ENCODE measurements at regions not wholly inside any gene's neighbourhood (a gene's known extent, or its start where the extent isn't known, plus 50 kb on each side); places are given as distances from the start of the nearest gene placed in this dataset.
"Not testable (repeated sequence)": the region's sequence is repeated elsewhere in the genome, so short reads cannot be mapped to it uniquely, and the experiment has no call there.

DNA sequence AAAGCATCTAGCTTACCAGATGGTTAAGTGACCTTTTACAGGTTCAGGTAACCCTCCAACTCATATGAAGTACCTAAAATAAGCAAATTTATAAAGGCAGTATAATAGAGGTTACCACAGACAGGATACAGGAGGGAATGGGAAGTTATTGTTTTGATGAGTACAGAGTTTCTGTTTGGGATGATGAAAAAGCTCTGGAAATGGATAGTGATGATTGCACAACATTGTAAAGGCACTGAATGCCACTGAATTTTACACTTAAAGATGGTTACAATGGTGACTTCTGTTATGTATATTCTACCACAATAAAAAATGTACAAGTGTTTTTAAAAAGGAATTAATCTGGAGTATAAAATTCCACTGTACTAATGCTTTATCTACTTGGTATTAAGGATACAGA, 75.0 kb upstream of the NIPBL start:
- H3K9ac ChIP-seq (ENCODE audit: low read length) = no peak overlapping the region
- no peaks in the 10 kb centered on the region for H3K9me2 ChIP-seq (ENCODE audit: insufficient read depth, low read length)
- H2AFZ ChIP-seq (ENCODE audit: low read depth, low read length) = no peak overlapping the region
- no peaks in the 10 kb centered on the region for H3F3A ChIP-seq (ENCODE audit: insufficient read depth, low read length, poor library complexity, severe bottlenecking)
- H4K20me1 ChIP-seq (ENCODE audit: insufficient read depth) = no peaks in the 10 kb centered on the region
- H3K4me2 ChIP-seq (ENCODE audit: low read length) = no peak overlapping the region
- no peak overlapping the region for H3K4me3 ChIP-seq (ENCODE audit: low read length)
- H3K36me3 ChIP-seq (ENCODE audit: insufficient read depth, low read length) = no peaks in the 10 kb centered on the region
- H3K79me2 ChIP-seq (replicated peaks; ENCODE audit: insufficient read depth, low read length) = no peaks in the 10 kb centered on the region
- no peak for TF ChIP-seq TAF1 (IDR thresholded peaks at IDR 0.05; ENCODE audit: low read depth)
- TF ChIP-seq POLR2AphosphoS5 (IDR thresholded peaks at IDR 0.05) = no peak
- TF ChIP-seq RAD21 (conservative IDR thresholded peaks at IDR 0.05) = no peak
- no peak for TF ChIP-seq EZH2 (IDR thresholded peaks at IDR 0.05; ENCODE audit: borderline replicate concordance, insufficient read depth, low read length, poor library complexity, severe bottlenecking)
- no peak for TF ChIP-seq MXI1 (conservative IDR thresholded peaks at IDR 0.05; ENCODE audit: poor library complexity, severe bottlenecking)
- TF ChIP-seq EP300 (conservative IDR thresholded peaks at IDR 0.05; ENCODE audit: poor library complexity, severe bottlenecking) = no peak
- TF ChIP-seq, protein P1, sequence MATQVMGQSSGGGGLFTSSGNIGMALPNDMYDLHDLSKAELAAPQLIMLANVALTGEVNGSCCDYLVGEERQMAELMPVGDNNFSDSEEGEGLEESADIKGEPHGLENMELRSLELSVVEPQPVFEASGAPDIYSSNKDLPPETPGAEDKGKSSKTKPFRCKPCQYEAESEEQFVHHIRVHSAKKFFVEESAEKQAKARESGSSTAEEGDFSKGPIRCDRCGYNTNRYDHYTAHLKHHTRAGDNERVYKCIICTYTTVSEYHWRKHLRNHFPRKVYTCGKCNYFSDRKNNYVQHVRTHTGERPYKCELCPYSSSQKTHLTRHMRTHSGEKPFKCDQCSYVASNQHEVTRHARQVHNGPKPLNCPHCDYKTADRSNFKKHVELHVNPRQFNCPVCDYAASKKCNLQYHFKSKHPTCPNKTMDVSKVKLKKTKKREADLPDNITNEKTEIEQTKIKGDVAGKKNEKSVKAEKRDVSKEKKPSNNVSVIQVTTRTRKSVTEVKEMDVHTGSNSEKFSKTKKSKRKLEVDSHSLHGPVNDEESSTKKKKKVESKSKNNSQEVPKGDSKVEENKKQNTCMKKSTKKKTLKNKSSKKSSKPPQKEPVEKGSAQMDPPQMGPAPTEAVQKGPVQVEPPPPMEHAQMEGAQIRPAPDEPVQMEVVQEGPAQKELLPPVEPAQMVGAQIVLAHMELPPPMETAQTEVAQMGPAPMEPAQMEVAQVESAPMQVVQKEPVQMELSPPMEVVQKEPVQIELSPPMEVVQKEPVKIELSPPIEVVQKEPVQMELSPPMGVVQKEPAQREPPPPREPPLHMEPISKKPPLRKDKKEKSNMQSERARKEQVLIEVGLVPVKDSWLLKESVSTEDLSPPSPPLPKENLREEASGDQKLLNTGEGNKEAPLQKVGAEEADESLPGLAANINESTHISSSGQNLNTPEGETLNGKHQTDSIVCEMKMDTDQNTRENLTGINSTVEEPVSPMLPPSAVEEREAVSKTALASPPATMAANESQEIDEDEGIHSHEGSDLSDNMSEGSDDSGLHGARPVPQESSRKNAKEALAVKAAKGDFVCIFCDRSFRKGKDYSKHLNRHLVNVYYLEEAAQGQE (IDR thresholded peaks at IDR 0.05; ENCODE audit: borderline replicate concordance) = no peak
- TF ChIP-seq, protein P2, sequence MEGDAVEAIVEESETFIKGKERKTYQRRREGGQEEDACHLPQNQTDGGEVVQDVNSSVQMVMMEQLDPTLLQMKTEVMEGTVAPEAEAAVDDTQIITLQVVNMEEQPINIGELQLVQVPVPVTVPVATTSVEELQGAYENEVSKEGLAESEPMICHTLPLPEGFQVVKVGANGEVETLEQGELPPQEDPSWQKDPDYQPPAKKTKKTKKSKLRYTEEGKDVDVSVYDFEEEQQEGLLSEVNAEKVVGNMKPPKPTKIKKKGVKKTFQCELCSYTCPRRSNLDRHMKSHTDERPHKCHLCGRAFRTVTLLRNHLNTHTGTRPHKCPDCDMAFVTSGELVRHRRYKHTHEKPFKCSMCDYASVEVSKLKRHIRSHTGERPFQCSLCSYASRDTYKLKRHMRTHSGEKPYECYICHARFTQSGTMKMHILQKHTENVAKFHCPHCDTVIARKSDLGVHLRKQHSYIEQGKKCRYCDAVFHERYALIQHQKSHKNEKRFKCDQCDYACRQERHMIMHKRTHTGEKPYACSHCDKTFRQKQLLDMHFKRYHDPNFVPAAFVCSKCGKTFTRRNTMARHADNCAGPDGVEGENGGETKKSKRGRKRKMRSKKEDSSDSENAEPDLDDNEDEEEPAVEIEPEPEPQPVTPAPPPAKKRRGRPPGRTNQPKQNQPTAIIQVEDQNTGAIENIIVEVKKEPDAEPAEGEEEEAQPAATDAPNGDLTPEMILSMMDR (IDR thresholded peaks at IDR 0.05; ENCODE audit: poor library complexity, severe bottlenecking) = no peak
- no peak for TF ChIP-seq SMC3 (conservative IDR thresholded peaks at IDR 0.05; ENCODE audit: poor library complexity)
- no peaks in the 10 kb centered on the region for H3K27me3 ChIP-seq (ENCODE audit: insufficient read depth, low read depth, low read length)
- no peaks in the 10 kb centered on the region for H3K9me3 ChIP-seq (ENCODE audit: low read length)
- H3K27ac ChIP-seq (ENCODE audit: low read length) = no peak overlapping the region

DNA sequence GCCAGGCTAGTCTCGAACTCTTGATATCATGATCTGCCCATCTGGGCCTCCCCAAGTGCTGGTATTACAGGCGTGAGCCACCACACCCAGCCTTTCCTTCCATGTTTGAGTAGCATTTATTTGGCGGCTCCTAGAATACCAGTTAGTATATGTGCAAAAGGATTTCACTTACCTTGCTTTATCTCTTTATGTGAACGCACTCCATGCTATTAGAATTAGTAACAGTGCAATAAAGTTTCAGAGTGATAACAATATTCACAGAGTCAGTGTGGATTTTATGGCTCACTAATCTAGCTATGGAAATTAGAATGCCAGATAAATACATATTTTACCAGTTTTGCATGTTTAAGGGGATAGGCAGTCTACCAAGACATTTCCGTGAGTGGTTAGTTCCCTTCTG, 74.4 kb upstream of the NIPBL start:
- H3F3A ChIP-seq (ENCODE audit: insufficient read depth, low read length, poor library complexity, severe bottlenecking) = no peaks in the 10 kb centered on the region
- H3K9me3 ChIP-seq (ENCODE audit: low read length) = no peaks in the 10 kb centered on the region
- H3K36me3 ChIP-seq (ENCODE audit: insufficient read depth, low read length) = no peaks in the 10 kb centered on the region
- no peak for TF ChIP-seq EZH2 (IDR thresholded peaks at IDR 0.05; ENCODE audit: borderline replicate concordance, insufficient read depth, low read length, poor library complexity, severe bottlenecking)
- no peak overlapping the region for H3K4me2 ChIP-seq (ENCODE audit: low read length)
- H3K4me3 ChIP-seq (ENCODE audit: low read length) = no peak overlapping the region
- H3K9ac ChIP-seq (ENCODE audit: low read length) = no peak overlapping the region
- no peaks in the 10 kb centered on the region for H3K79me2 ChIP-seq (replicated peaks; ENCODE audit: insufficient read depth, low read length)
- H4K20me1 ChIP-seq (ENCODE audit: insufficient read depth) = no peaks in the 10 kb centered on the region
- H2AFZ ChIP-seq (ENCODE audit: low read depth, low read length) = no peak overlapping the region
- H3K27me3 ChIP-seq (ENCODE audit: insufficient read depth, low read depth, low read length) = no peaks in the 10 kb centered on the region
- H3K27ac ChIP-seq (ENCODE audit: low read length) = no peak overlapping the region
- H3K9me2 ChIP-seq (ENCODE audit: insufficient read depth, low read length) = no peaks in the 10 kb centered on the region

DNA sequence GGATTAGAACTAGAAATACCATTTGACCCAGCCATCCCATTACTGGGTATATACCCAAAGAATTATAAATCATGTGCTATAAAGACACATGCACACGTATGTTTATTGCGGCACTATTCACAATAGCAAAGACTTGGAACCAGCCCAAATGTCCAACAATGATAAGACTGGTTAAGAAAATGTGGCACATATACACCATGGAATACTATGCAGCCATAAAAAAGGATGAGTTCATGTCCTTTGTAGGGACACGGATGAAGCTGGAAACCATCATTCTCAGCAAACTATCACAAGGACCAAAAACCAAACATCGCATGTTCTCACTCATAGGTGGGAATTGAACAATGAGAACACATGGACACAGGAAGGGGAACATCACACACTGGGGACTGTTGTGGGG, 63.3 kb upstream of the NIPBL start:
- not testable (repeated sequence) for H3K79me2 ChIP-seq (replicated peaks; ENCODE audit: insufficient read depth, low read length); H4K20me1 ChIP-seq (ENCODE audit: insufficient read depth); H2AFZ ChIP-seq (ENCODE audit: low read depth, low read length); H3K9ac ChIP-seq (ENCODE audit: low read length); H3K4me2 ChIP-seq (ENCODE audit: low read length); H3K9me3 ChIP-seq (ENCODE audit: low read length); H3K27me3 ChIP-seq (ENCODE audit: insufficient read depth, low read depth, low read length); H3K4me3 ChIP-seq (ENCODE audit: low read length); H3K27ac ChIP-seq (ENCODE audit: low read length); H3K9me2 ChIP-seq (ENCODE audit: insufficient read depth, low read length); H3F3A ChIP-seq (ENCODE audit: insufficient read depth, low read length, poor library complexity, severe bottlenecking); H3K36me3 ChIP-seq (ENCODE audit: insufficient read depth, low read length)
